ENCODE measurements at regions not wholly inside any gene's neighbourhood (a gene's known extent, or its start where the extent isn't known, plus 50 kb on each side); places are given as distances from the start of the nearest gene placed in this dataset.
A peak's percentile ranks its signal among the peaks of the same experiment; 100 is the strongest.

DNA sequence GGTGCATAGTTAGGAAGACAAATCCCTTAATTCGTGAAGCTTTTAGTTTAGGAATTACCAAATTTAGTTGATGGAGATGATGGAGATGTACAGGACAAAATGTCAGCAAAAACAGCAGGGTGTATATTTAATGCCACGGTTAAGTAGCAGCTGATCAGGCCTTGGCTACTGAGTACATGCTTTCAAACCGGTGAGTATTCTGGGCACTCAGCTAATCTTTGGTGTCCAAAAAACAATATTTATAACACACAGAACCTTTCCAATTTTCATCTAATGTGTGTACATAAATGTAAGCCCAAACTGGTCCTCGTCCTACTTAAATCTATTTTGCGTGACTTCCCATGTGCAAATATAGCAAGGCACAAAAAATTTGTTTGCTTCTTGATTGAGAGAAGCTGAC lies 703.4 kb upstream of the LINC00305 start:
- H4K20me1 ChIP-seq (ENCODE audit: control insufficient read depth, extremely low read depth, insufficient read depth, low read length) = no peaks in the 10 kb centered on the region
- no peak overlapping the region for H3K9ac ChIP-seq (ENCODE audit: insufficient read depth, low read length)
- TF ChIP-seq, protein P1, sequence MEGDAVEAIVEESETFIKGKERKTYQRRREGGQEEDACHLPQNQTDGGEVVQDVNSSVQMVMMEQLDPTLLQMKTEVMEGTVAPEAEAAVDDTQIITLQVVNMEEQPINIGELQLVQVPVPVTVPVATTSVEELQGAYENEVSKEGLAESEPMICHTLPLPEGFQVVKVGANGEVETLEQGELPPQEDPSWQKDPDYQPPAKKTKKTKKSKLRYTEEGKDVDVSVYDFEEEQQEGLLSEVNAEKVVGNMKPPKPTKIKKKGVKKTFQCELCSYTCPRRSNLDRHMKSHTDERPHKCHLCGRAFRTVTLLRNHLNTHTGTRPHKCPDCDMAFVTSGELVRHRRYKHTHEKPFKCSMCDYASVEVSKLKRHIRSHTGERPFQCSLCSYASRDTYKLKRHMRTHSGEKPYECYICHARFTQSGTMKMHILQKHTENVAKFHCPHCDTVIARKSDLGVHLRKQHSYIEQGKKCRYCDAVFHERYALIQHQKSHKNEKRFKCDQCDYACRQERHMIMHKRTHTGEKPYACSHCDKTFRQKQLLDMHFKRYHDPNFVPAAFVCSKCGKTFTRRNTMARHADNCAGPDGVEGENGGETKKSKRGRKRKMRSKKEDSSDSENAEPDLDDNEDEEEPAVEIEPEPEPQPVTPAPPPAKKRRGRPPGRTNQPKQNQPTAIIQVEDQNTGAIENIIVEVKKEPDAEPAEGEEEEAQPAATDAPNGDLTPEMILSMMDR (conservative IDR thresholded peaks at IDR 0.05 in 1 of 2, IDR thresholded peaks at IDR 0.05 in 1 of 2; ENCODE audit: low read depth in 1 of 2, low read length in 2 of 2) = no peak
- TF ChIP-seq EZH2 (IDR thresholded peaks at IDR 0.05; ENCODE audit: low read length, missing control alignments) = no peak
- H3K9me3 ChIP-seq (ENCODE audit: control insufficient read depth, insufficient read depth, low read depth, low read length) = no peaks in the 10 kb centered on the region
- H2AFZ ChIP-seq (ENCODE audit: low read length) = no peak overlapping the region
- no peak overlapping the region for H3K4me3 ChIP-seq (replicated peaks in 1 of 4; ENCODE audit: control extremely low read depth in 1 of 4, insufficient read depth in 1 of 4, low read depth in 3 of 4, low read length in 4 of 4)
- H3K4me1 ChIP-seq (ENCODE audit: control insufficient read depth, extremely low read depth, insufficient read depth, low read length) = no peaks in the 10 kb centered on the region
- DNase-seq (ENCODE audit: low read depth in 2 of 2) = no peak
- no peaks in the 10 kb centered on the region for H3K27me3 ChIP-seq (ENCODE audit: control insufficient read depth, insufficient read depth, low read length)
- H3K27ac ChIP-seq (ENCODE audit: insufficient read depth, low read length) = no peak overlapping the region
- no peak overlapping the region for H3K4me2 ChIP-seq (ENCODE audit: extremely low read depth, insufficient read depth, low read length)
- no peaks in the 10 kb centered on the region for H3K79me2 ChIP-seq (ENCODE audit: control insufficient read depth, insufficient read depth, low read length)
- H3K36me3 ChIP-seq (ENCODE audit: control insufficient read depth, insufficient read depth, low read length) = no peaks in the 10 kb centered on the region

DNA sequence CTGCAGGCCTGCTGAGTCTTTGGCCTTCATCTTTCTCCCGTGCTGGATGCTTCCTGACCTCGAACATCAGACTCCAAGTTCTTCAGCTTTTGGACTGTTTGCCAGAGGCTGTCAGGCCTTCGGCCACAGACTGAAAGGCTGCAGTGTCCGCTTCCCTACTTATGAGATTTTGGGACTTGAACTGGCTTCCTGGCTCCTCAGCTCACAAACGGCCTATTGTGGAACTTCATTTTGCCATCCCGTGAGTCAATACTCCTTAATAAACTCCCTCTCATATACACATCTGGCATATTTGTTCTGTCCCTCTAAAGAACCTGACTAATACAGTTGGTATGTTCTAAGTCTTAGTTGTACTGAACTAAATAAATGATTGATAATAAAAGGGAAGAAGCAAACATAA lies 702.8 kb upstream of the LINC00305 start:
- Histone ChIP-seq H3K9ac (ENCODE audit: insufficient read depth, low read length) (no peak overlapping the region), H4K20me1 (ENCODE audit: control insufficient read depth, extremely low read depth, insufficient read depth, low read length) (no peaks in the 10 kb centered on the region)
- TF ChIP-seq EZH2 (IDR thresholded peaks at IDR 0.05; ENCODE audit: low read length, missing control alignments) = no peak
- TF ChIP-seq, protein P1 (conservative IDR thresholded peaks at IDR 0.05 in 1 of 2, IDR thresholded peaks at IDR 0.05 in 1 of 2; ENCODE audit: low read depth in 1 of 2, low read length in 2 of 2) = no peak

DNA sequence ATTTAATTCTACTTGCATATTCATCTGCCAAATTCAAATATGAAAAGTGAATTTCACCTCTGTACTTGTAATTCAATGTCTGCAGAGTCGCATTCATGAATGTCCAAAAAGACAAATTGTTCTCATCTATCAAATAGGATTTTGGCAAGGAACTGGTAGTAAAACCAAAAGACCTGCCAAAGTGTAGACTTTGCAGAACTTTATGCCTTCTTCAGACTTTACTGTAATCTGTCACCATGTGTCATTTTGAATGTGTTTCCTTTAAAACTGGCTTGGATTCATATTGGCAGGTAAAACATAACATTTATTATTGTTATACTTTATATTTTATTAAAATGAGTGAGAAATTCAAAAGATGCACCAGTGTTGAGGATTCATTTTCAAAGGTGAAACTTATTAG lies 701.9 kb upstream of the LINC00305 start:
- Histone ChIP-seq H4K20me1 (ENCODE audit: control insufficient read depth, extremely low read depth, insufficient read depth, low read length) (no peaks in the 10 kb centered on the region), H3K4me3 (replicated peaks in 1 of 4; ENCODE audit: control extremely low read depth in 1 of 4, insufficient read depth in 1 of 4, low read depth in 3 of 4, low read length in 4 of 4) (no peak overlapping the region), H3K4me1 (ENCODE audit: control insufficient read depth, extremely low read depth, insufficient read depth, low read length) (no peaks in the 10 kb centered on the region), H2AFZ (ENCODE audit: low read length) (no peak overlapping the region), H3K9ac (ENCODE audit: insufficient read depth, low read length) (no peak overlapping the region), H3K9me3 (ENCODE audit: control insufficient read depth, insufficient read depth, low read depth, low read length) (no peaks in the 10 kb centered on the region), H3K36me3 (ENCODE audit: control insufficient read depth, insufficient read depth, low read length) (no peaks in the 10 kb centered on the region), H3K27me3 (ENCODE audit: control insufficient read depth, insufficient read depth, low read length) (no peaks in the 10 kb centered on the region), H3K27ac (ENCODE audit: insufficient read depth, low read length) (no peak overlapping the region), H3K79me2 (ENCODE audit: control insufficient read depth, insufficient read depth, low read length) (no peaks in the 10 kb centered on the region), H3K4me2 (ENCODE audit: extremely low read depth, insufficient read depth, low read length) (no peak overlapping the region)
- TF ChIP-seq, protein P1 (conservative IDR thresholded peaks at IDR 0.05 in 1 of 2, IDR thresholded peaks at IDR 0.05 in 1 of 2; ENCODE audit: low read depth in 1 of 2, low read length in 2 of 2) = no peak
- no peak for TF ChIP-seq EZH2 (IDR thresholded peaks at IDR 0.05; ENCODE audit: low read length, missing control alignments)
- no peak for DNase-seq (ENCODE audit: low read depth in 2 of 2)

More for the DNA sequence above, 702.8 kb upstream of the LINC00305 start:
- Histone ChIP-seq H2AFZ (ENCODE audit: low read length) (no peak overlapping the region), H3K9me3 (ENCODE audit: control insufficient read depth, insufficient read depth, low read depth, low read length) (no peaks in the 10 kb centered on the region), H3K4me2 (ENCODE audit: extremely low read depth, insufficient read depth, low read length) (no peak overlapping the region), H3K4me3 (replicated peaks in 1 of 4; ENCODE audit: control extremely low read depth in 1 of 4, insufficient read depth in 1 of 4, low read depth in 3 of 4, low read length in 4 of 4) (no peak overlapping the region), H3K27ac (ENCODE audit: insufficient read depth, low read length) (no peak overlapping the region), H3K4me1 (ENCODE audit: control insufficient read depth, extremely low read depth, insufficient read depth, low read length) (no peaks in the 10 kb centered on the region), H3K79me2 (ENCODE audit: control insufficient read depth, insufficient read depth, low read length) (no peaks in the 10 kb centered on the region), H3K36me3 (ENCODE audit: control insufficient read depth, insufficient read depth, low read length) (no peaks in the 10 kb centered on the region), H3K27me3 (ENCODE audit: control insufficient read depth, insufficient read depth, low read length) (no peaks in the 10 kb centered on the region)
- peak in 1 of 2 donors; percentile 12 for DNase-seq (ENCODE audit: low read depth in 2 of 2)

Data from fibroblast of lung (primary cell).